Transverse colon (tissue), 4 donors: ENCODE measurements at regions not wholly inside any gene's neighbourhood (a gene's known extent, or its start where the extent isn't known, plus 50 kb on each side); places are given as distances from the start of the nearest gene placed in this dataset.

Experiments
- CTCF ChIP-seq, 5 experiments: fragments of 200-600 bp in 3 of 5; fragments of 450-650 bp in 2 of 5; sonication (generic) in 3 of 5; IDR thresholded peaks; 1 replicate in 2 of 5; 2 replicates in 3 of 5; pipeline ENCODE4 v1.5.1; 2016 to 2017; ENCODE audit warnings: antibody characterized with exemption in 5 of 5, inconsistent platforms in 3 of 5, mild to moderate bottlenecking in 2 of 5, moderate library complexity in 1 of 5
- EP300 ChIP-seq: sonication (generic); formaldehyde crosslinking; IDR thresholded peaks from one replicate; pipeline ENCODE4 v1.6.1; 2017; ENCODE audit warnings: antibody characterized with exemption, low read depth
- POLR2A ChIP-seq: fragments of 450-650 bp; IDR thresholded peaks from one replicate; pipeline ENCODE4 v1.6.1; 2016; ENCODE audit warnings: antibody characterized with exemption, mild to moderate bottlenecking, moderate library complexity
- POLR2AphosphoS5 ChIP-seq, 3 donors: sonication (generic); formaldehyde crosslinking; IDR thresholded peaks; one replicate each; pipeline ENCODE4 v1.6.1; 2016; ENCODE audit warnings: antibody characterized with exemption in 3 of 3

- TF ChIP-seq POLR2AphosphoS5 (IDR thresholded peaks at IDR 0.05) (no peak), CTCF (IDR thresholded peaks at IDR 0.05) (no peak), POLR2A (no peak), EP300 (no peak)
Observed at GRCh38 chr12:73125148-73125547, 853.0 kb downstream of the TRHDE start.
